Left lung (tissue), 4 donors: ENCODE measurements at regions not wholly inside any gene's neighbourhood (a gene's known extent, or its start where the extent isn't known, plus 50 kb on each side); places are given as distances from the start of the nearest gene placed in this dataset.
"Not testable (repeated sequence)": the region's sequence is repeated elsewhere in the genome, so short reads cannot be mapped to it uniquely, and the experiment has no call there.

Experiments
- ATAC-seq: fragments of 200-7000 bp; cut with Tn5 transposase; one replicate; pipeline ENCODE4 v1.9.1; 2020; ENCODE audit warnings: moderate library complexity
- DNase-seq, 4 donors: peaks; one replicate each; pipeline ENCODE4 v3.0.0-alpha.2; 2013 to 2020
- H3K27ac ChIP-seq, 2 donors: fragments of 200-600 bp; sonication (generic) in 1 of 2; one replicate each; pipeline versions ENCODE4 v1.5.0 to v1.8.0; 2020 to 2021
- H3K27me3 ChIP-seq, 2 donors: fragments of 200-600 bp; sonication (generic) in 1 of 2; one replicate each; pipeline versions ENCODE4 v1.5.0 to v1.8.0; 2020 to 2021
- H3K36me3 ChIP-seq, 2 donors: fragments of 200-600 bp; sonication (generic) in 1 of 2; one replicate each; pipeline versions ENCODE4 v1.5.0 to v1.8.0; 2020 to 2021
- H3K4me1 ChIP-seq, 2 donors: fragments of 200-600 bp; one replicate each; pipeline ENCODE4 v1.8.0; 2021
- H3K4me3 ChIP-seq, 2 donors: fragments of 200-600 bp; sonication (generic) in 1 of 2; one replicate each; pipeline versions ENCODE4 v1.5.0 to v1.8.0; 2020 to 2021; ENCODE audit warnings: mild to moderate bottlenecking in 1 of 2
- H3K9me3 ChIP-seq, 2 donors: fragments of 200-600 bp; sonication (generic) in 1 of 2; one replicate each; pipeline versions ENCODE4 v1.5.0 to v1.8.0; 2020 to 2021
- intact Hi-C, 2 donors: fragments of 100-400 bp; cut with DNase I; formaldehyde crosslinking; loops; one replicate each; pipeline versions ENCODE4 v1.11.2 to v1.14.2; 2022
- TF ChIP-seq, protein P1 (sequence below), 2 donors: fragments of 200-600 bp; sonication (generic) in 1 of 2; IDR thresholded peaks; one replicate each; pipeline versions ENCODE4 v1.5.0 to v1.8.0; 2021; ENCODE audit warnings: antibody characterized with exemption in 2 of 2
- donor health status: DM: no; HTN: yes; CAD: no.
- donor health status: DM: no; HTN: no; CAD: no.

- no peak overlapping the region for H3K27ac ChIP-seq
- DNase-seq (no peak), ATAC-seq (no peak)
- H3K9me3 ChIP-seq: no peaks in the 10 kb centered on the region
- intact Hi-C loops: no loop called here
- H3K36me3 ChIP-seq: no peaks in the 10 kb centered on the region
- no peak overlapping the region for H3K4me3 ChIP-seq
- TF ChIP-seq, protein P1, sequence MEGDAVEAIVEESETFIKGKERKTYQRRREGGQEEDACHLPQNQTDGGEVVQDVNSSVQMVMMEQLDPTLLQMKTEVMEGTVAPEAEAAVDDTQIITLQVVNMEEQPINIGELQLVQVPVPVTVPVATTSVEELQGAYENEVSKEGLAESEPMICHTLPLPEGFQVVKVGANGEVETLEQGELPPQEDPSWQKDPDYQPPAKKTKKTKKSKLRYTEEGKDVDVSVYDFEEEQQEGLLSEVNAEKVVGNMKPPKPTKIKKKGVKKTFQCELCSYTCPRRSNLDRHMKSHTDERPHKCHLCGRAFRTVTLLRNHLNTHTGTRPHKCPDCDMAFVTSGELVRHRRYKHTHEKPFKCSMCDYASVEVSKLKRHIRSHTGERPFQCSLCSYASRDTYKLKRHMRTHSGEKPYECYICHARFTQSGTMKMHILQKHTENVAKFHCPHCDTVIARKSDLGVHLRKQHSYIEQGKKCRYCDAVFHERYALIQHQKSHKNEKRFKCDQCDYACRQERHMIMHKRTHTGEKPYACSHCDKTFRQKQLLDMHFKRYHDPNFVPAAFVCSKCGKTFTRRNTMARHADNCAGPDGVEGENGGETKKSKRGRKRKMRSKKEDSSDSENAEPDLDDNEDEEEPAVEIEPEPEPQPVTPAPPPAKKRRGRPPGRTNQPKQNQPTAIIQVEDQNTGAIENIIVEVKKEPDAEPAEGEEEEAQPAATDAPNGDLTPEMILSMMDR (IDR thresholded peaks at IDR 0.05): no peak
- no peaks in the 10 kb centered on the region for H3K4me1 ChIP-seq
- no peaks in the 10 kb centered on the region for H3K27me3 ChIP-seq
Measured at GRCh38 chrY:7415157-7415633, 503.6 kb upstream of the AMELY start.

DNA sequence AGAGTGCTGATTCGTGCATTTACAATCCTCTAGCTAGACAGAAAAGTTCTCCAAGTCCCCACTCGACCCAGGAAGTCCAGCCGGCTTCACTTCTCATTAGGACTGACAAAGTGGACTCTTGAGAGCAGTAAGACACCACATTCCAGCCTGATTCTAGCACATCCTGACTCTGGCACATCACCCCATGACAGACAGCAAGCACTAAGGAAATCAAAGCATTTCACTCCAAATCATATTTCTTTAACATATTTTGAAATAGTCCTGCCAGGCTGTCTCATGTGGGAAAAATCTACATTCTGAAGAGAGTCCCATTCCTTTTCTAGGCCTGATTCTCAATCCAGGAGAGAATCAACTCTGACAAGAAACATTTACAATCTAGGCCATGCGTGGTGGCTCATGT lies 478.5 kb upstream of the AMELY start:
- H3K9me3 ChIP-seq: peaks cover 0 to 30% of the 10 kb centered on the region in 2 donors
- no peak for DNase-seq
- no peaks in the 10 kb centered on the region for H3K4me1 ChIP-seq
- H3K4me3 ChIP-seq: no peak overlapping the region
- intact Hi-C loops: no loop called here
- ATAC-seq: no peak
- no peaks in the 10 kb centered on the region for H3K36me3 ChIP-seq
- no peak overlapping the region for H3K27ac ChIP-seq
- TF ChIP-seq, protein P1 (IDR thresholded peaks at IDR 0.05): no peak
- H3K27me3 ChIP-seq: no peaks in the 10 kb centered on the region

- intact Hi-C loops: no loop called here
- ATAC-seq: no peak
Measured at GRCh38 chrY:7382988-7383387, 471.4 kb upstream of the AMELY start.

DNA sequence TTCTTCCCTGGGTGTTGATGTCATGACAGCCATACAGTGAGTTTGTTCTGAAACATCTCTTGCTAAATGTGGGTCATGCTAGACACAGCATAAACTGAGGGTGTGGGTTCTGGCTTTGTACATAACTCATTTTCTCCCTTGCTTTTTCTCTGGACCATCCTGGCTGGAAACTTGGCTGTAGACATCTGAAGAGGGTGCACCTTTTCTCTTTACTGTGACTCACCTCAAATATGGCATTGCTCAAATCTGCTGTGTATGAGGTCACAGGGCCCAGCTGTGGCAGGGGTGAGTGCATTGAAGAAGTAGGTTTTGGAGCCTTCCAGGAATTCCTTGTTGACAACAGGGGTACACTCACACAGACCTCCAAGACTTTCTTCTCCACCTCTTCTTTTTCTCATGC lies 465.5 kb upstream of the AMELY start:
- Histone ChIP-seq H3K27ac (no peak overlapping the region), H3K4me3 (no peak overlapping the region), H3K4me1 (no peaks in the 10 kb centered on the region), H3K27me3 (no peaks in the 10 kb centered on the region), H3K9me3 (no peaks in the 10 kb centered on the region), H3K36me3 (peaks cover 0 to 55% of the 10 kb centered on the region in 2 donors)
- TF ChIP-seq, protein P1 (IDR thresholded peaks at IDR 0.05): no peak
- DNase-seq (no peak), ATAC-seq (no peak)
- intact Hi-C loops: no loop called here

More at GRCh38 chrY:7382988-7383387, 471.4 kb upstream of the AMELY start:
- H3K4me3 ChIP-seq: no peak overlapping the region
- no peaks in the 10 kb centered on the region for H3K9me3 ChIP-seq
- peak in 1 of 4 donors; percentile 2 for DNase-seq
- TF ChIP-seq, protein P1 (IDR thresholded peaks at IDR 0.05): no peak
- H3K4me1 ChIP-seq: no peaks in the 10 kb centered on the region
- H3K27ac ChIP-seq: no peak overlapping the region
- peaks cover 0 to 11% of the 10 kb centered on the region in 2 donors for H3K36me3 ChIP-seq
- H3K27me3 ChIP-seq: no peaks in the 10 kb centered on the region

- ATAC-seq, H3K27ac ChIP-seq, intact Hi-C loops, DNase-seq, H3K27me3 ChIP-seq, H3K4me1 ChIP-seq, H3K4me3 ChIP-seq, H3K9me3 ChIP-seq: not testable (repeated sequence)
- H3K36me3 ChIP-seq: peaks cover 0 to 68% of the 10 kb centered on the region in 2 donors
Measured at GRCh38 chrY:7374485-7374884, 462.9 kb upstream of the AMELY start.

GRCh38 chrY:7371953-7372352 lies 460.4 kb upstream of the AMELY start:
- ATAC-seq, H3K9me3 ChIP-seq, H3K4me3 ChIP-seq, H3K27ac ChIP-seq, H3K27me3 ChIP-seq, H3K4me1 ChIP-seq, DNase-seq, intact Hi-C loops: not testable (repeated sequence)
- peaks cover 0 to 64% of the 10 kb centered on the region in 2 donors for H3K36me3 ChIP-seq

DNA sequence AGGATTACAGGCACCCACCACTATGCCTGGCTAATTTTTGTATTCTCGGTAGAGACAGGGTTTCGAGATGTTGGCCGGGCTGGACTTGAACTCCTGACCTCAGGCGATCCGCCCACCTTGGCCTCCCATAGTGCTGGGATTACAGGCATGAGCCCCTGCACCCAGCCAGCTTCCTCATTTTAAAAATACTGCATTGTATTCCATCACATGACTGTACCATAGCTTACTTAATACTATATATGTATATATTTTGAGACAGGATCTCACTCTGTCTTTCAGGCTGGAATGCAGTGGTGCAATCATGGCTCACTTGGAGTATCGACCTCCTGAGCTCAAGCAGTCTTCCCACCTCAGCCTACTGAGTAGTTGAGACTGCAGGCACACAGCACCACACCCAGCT lies 459.5 kb upstream of the AMELY start:
- peaks cover 0 to 58% of the 10 kb centered on the region in 2 donors for H3K36me3 ChIP-seq
- not testable (repeated sequence) for DNase-seq, ATAC-seq

More for the DNA sequence above, 459.5 kb upstream of the AMELY start:
- intact Hi-C loops, H3K27ac ChIP-seq, H3K4me3 ChIP-seq, H3K4me1 ChIP-seq, H3K9me3 ChIP-seq, H3K27me3 ChIP-seq: not testable (repeated sequence)
